ENCODE measurements at regions not wholly inside any gene's neighbourhood (a gene's known extent, or its start where the extent isn't known, plus 50 kb on each side); places are given as distances from the start of the nearest gene placed in this dataset.
"Not testable (repeated sequence)": the region's sequence is repeated elsewhere in the genome, so short reads cannot be mapped to it uniquely, and the experiment has no call there.

GRCh38 chr13:21243898-21244184 is 67.4 kb downstream of the MRPL57 start:
- H3K9me3 Mint-ChIP-seq; H3K36me3 Mint-ChIP-seq (ENCODE audit: low read depth); intact Hi-C loops (cut with micrococcal nuclease); H3K4me1 Mint-ChIP-seq (ENCODE audit: low read depth); H3K4me3 Mint-ChIP-seq; H3K27ac Mint-ChIP-seq; H3K27me3 Mint-ChIP-seq: not testable (repeated sequence)

DNA sequence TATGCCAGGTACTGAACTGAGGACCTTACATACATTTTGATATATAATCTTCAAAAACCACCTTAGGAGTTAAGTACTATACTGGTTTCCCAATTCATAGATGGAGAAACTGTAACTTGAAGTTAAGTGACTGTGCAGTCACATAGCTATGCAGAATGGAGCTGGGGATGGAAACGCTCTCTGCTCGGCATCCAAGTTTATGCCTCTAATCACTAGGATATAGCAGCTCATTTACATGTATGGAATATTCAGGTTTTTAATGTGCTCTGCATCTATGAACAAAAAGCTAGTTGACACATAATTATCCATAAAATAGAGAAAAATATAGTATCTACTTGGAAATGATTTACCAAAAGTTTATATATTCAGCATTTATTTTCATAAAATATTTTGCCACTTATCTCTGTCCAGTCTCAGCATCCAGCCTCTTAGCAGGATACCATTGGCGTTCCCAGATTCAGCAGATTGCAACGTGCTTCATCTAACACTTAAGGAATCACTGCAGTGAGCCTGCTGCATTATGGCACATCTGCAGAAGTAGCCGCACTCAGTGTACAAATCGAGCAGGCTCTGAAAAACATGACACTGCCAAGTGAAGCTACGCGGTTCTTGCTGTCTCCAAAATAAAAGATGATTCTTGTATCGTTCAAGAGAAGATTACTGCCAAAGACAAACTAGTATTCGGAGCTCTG is 70.4 kb downstream of the MRPL57 start:
- H3K4me3 Mint-ChIP-seq, result no peak overlapping the region
- intact Hi-C loops (cut with micrococcal nuclease), result no loop called here
- H3K36me3 Mint-ChIP-seq (ENCODE audit: low read depth), result no peaks in the 10 kb centered on the region
- H3K27me3 Mint-ChIP-seq, result no peaks in the 10 kb centered on the region
- H3K4me1 Mint-ChIP-seq (ENCODE audit: low read depth), result no peaks in the 10 kb centered on the region
- no peaks in the 10 kb centered on the region for H3K9me3 Mint-ChIP-seq
- no peak overlapping the region for H3K27ac Mint-ChIP-seq

- H3K4me3 Mint-ChIP-seq, result no peak overlapping the region
- no peaks in the 10 kb centered on the region for H3K36me3 Mint-ChIP-seq (ENCODE audit: low read depth)
- no peak overlapping the region for H3K27ac Mint-ChIP-seq
- intact Hi-C loops (cut with micrococcal nuclease), result no loop called here
- no peaks in the 10 kb centered on the region for H3K27me3 Mint-ChIP-seq
- no peaks in the 10 kb centered on the region for H3K4me1 Mint-ChIP-seq (ENCODE audit: low read depth)
- no peaks in the 10 kb centered on the region for H3K9me3 Mint-ChIP-seq
Measured at GRCh38 chr13:21256351-21256761, 79.9 kb downstream of the MRPL57 start.

DNA sequence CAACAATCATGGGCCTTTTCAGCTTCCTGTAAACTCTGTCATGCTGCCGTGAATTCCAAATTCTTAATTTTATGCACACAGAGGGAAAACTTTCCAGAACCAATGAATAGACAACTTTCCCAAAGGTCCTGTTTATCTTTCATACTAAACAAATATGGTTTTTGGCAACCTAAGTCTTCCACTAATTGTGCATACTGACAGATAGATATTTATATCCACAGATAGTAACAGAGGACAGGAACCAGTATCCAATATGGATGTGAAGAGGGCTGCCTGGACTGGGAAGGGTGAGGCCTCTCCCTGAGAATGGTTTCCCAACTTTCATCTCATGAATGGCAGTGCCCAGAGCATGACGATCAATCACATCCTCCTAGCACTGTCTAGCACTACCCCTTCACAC is 80.4 kb downstream of the MRPL57 start:
- Mint-ChIP-seq H3K27me3 (no peaks in the 10 kb centered on the region), H3K4me1 (ENCODE audit: low read depth) (no peaks in the 10 kb centered on the region), H3K4me3 (no peak overlapping the region), H3K36me3 (ENCODE audit: low read depth) (no peaks in the 10 kb centered on the region), H3K27ac (no peak overlapping the region), H3K9me3 (no peaks in the 10 kb centered on the region)
- intact Hi-C loops (cut with micrococcal nuclease), result no loop called here

DNA sequence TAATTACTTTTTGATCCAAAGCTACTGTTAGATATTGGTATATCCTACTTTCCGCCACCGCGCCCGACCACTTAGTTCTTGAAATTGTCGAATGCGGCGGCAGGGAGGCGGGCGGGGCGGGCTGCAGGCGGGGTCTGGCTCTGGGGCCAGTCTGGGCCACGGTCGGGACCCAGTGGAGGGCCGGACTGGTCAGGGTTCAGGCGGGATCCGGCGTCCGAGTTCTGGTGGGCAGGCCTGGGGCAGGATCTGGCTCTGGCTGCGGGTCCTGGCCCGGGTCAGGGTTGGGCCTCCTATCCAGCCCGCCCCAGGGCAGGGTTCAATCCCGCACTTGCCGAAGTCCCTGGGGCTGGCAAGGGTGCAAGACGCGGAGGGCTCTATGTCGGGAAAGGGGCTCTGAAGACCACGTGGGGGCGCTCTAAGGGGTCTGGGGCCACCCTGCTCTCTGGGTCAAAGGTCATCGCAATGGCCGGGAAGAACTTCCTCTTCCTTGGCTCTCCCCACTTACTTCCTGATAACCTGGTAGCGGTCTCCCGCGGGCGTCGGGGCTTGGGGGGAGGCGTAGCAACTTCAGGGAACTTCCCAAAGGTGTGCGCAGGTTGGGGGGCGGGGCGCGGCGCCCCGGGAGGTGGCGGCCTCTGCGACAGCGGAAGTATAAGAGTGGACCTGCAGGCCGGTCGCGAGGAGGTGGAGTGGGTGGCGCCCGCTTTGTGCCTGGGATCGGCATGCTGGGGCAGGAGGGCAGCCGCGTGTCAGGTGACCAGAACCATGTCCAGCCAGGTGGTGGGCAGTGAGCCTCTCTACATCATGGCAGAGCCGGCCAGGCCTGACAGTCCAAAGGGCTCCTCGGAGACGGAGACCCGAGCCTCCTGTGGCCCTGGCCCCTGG is 83.4 kb downstream of the MRPL57 start:
- Mint-ChIP-seq H3K9me3 (no peaks in the 10 kb centered on the region), H3K4me3 (no peak overlapping the region), H3K27me3 (no peaks in the 10 kb centered on the region), H3K36me3 (ENCODE audit: low read depth) (no peaks in the 10 kb centered on the region), H3K27ac (no peak overlapping the region), H3K4me1 (ENCODE audit: low read depth) (no peaks in the 10 kb centered on the region)
- intact Hi-C loops (cut with micrococcal nuclease), result no loop called here

DNA sequence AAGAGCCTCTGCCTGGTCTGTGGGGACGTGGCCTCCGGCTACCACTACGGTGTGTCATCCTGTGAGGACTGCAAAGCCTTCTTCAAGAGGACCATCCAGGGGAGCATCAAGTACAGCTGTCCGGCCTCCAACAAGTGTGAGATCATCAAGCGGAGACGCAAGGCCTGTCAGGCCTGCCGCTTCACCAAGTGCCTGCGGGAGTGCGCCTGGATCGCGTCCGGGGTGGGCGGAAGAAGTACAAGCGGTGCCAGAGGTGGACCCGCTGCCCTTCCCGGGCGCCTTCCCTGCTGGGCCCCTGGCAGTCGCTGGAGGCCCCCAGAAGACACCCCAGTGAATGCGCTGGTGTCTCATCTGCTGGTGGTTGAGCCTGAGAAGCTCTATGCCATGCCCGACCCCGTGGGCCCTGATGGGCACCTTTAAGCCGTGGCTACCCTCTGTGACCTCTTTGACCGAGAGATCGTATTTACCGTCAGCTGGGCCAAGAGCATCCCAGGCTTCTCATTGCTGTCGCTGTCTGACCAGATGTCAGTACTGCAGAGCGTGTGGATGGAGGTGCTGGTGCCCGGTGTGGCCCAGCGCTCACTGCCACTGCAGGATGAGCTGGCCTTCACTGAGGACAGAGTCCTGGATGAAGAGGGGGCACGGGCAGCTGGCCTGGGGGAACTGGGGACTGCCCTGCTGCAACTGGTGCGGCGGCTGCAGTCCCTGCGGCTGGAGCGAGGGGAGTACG is 84.3 kb downstream of the MRPL57 start:
- H3K9me3 Mint-ChIP-seq; H3K4me1 Mint-ChIP-seq (ENCODE audit: low read depth); intact Hi-C loops (cut with micrococcal nuclease); H3K36me3 Mint-ChIP-seq (ENCODE audit: low read depth); H3K4me3 Mint-ChIP-seq; H3K27me3 Mint-ChIP-seq; H3K27ac Mint-ChIP-seq: not testable (repeated sequence)

DNA sequence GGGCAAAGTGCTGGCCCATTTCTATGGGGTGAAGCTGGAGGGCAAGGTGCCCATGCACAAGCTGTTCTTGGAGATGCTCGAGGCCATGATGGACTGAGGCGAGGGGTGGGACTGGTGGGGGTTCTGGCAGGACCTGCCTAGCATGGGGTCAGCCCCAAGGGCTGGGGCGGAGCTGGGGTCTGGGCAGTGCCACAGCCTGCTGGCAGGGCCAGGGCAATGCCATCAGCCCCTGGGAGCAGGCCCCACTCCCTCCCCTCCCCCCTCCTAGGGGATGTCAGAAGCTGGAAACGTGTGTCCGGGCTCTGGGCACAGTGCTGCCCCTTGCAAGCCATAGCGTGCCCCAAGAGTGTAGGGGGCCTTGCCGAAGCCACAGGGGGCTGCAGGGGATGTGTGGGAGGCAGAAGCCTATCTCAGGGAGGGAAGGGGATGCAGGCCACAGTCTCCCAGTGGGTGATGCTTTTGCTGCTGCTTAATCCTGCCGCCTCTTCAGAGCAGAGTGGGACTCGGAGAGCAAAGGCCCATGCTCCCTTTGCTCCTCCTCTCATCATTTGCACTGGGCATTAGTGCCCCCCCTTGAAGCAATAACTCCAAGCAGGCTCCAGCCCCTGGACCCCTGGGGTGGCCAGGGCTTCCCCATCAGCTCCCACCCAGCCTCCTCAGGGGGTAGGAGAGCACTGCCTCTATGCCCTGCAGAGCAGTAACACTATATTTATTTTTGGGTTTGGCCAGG is 85.2 kb downstream of the MRPL57 start:
- H3K4me3 Mint-ChIP-seq; H3K9me3 Mint-ChIP-seq; H3K27me3 Mint-ChIP-seq; H3K27ac Mint-ChIP-seq; H3K36me3 Mint-ChIP-seq (ENCODE audit: low read depth); H3K4me1 Mint-ChIP-seq (ENCODE audit: low read depth); intact Hi-C loops (cut with micrococcal nuclease): not testable (repeated sequence)

GRCh38 chr13:21263909-21264308 is 87.5 kb downstream of the MRPL57 start:
- not testable (repeated sequence) for H3K4me3 Mint-ChIP-seq; H3K36me3 Mint-ChIP-seq (ENCODE audit: low read depth); H3K27me3 Mint-ChIP-seq

GRCh38 chr13:21268485-21268884 is 92.0 kb downstream of the MRPL57 start:
- H3K4me3 Mint-ChIP-seq; H3K27ac Mint-ChIP-seq; H3K9me3 Mint-ChIP-seq; H3K36me3 Mint-ChIP-seq (ENCODE audit: low read depth); intact Hi-C loops (cut with micrococcal nuclease); H3K27me3 Mint-ChIP-seq; H3K4me1 Mint-ChIP-seq (ENCODE audit: low read depth): not testable (repeated sequence)

More at GRCh38 chr13:21263909-21264308, 87.5 kb downstream of the MRPL57 start:
- H3K9me3 Mint-ChIP-seq; intact Hi-C loops (cut with micrococcal nuclease); H3K27ac Mint-ChIP-seq; H3K4me1 Mint-ChIP-seq (ENCODE audit: low read depth): not testable (repeated sequence)

DNA sequence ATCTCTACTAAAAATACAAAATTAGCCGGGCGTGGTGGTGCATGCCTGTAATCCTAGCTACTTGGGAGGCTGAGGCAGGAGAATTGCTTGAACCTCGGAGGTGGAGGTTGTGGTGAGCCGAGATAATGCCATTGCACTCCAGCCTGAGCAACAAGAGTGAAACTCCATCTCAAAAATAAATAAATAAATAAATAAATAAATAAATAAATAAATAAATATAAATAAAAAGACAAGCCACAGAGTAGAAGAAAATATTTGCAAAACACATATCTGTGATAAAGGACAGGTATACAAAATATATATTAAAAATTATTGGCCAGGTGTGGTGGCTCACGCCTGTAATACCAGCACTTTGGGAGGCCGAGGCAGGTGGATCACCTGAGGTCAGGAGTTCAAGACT is 96.0 kb downstream of the MRPL57 start:
- H3K4me3 Mint-ChIP-seq; H3K27ac Mint-ChIP-seq; H3K4me1 Mint-ChIP-seq (ENCODE audit: low read depth); H3K36me3 Mint-ChIP-seq (ENCODE audit: low read depth); H3K9me3 Mint-ChIP-seq; H3K27me3 Mint-ChIP-seq; intact Hi-C loops (cut with micrococcal nuclease): not testable (repeated sequence)

DNA sequence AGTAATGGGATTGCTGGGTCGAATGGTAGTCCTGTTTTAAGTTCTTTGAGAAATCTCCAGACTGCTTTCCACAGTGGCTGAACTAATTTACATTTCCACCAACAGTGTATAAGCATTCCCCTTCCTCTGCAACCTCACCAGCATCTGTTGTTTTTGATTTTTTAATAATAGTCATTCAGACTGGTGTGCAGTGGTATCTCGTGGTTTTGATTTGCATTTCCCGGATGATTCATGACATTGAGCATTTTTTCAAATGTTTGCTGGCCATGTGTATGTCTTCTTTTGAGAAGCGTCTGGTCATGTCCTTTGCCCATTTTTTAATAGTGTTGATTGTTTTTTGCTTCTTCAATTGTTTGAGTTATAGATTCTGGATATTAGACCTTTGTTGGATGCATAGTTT is 98.0 kb downstream of the MRPL57 start:
- H3K4me3 Mint-ChIP-seq; H3K27me3 Mint-ChIP-seq; H3K36me3 Mint-ChIP-seq (ENCODE audit: low read depth); H3K9me3 Mint-ChIP-seq; H3K27ac Mint-ChIP-seq; intact Hi-C loops (cut with micrococcal nuclease); H3K4me1 Mint-ChIP-seq (ENCODE audit: low read depth): not testable (repeated sequence)

GRCh38 chr13:21282065-21282464 is 105.6 kb downstream of the MRPL57 start:
- Mint-ChIP-seq H3K9me3 (no peaks in the 10 kb centered on the region), H3K4me3 (no peak overlapping the region), H3K4me1 (ENCODE audit: low read depth) (no peaks in the 10 kb centered on the region), H3K27me3 (no peaks in the 10 kb centered on the region), H3K27ac (no peak overlapping the region), H3K36me3 (ENCODE audit: low read depth) (no peaks in the 10 kb centered on the region)
- intact Hi-C loops (cut with micrococcal nuclease), result no loop called here

DNA sequence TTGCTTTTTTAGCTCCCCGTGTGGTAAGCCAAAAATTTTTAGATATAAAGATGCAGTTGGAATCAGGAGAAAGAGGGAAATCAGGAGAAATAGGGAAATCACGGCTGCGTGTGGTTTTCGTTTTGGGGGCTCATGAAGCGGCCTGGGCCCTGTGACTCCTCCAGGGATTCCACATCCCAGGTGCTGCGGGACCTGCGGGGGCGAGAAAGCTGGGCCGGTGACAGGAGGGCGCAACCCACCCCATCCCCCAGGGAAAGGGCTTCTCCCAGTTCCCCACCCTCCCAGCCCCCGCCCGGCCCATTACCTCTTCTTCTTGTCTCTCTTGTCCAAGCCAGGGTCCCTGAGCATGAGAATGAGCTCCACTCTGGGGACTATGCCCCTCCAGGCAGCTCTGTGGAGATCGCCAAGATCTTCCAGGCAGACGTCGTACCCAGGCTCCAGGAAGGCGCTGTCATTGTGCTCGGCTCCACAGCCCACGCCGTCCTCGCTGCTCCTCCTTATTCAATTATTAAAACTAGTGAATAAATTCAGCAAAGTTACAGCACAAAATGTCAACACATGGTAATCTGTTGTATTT is 111.0 kb downstream of the MRPL57 start:
- H3K27me3 Mint-ChIP-seq, result no peaks in the 10 kb centered on the region
- no peaks in the 10 kb centered on the region for H3K4me1 Mint-ChIP-seq (ENCODE audit: low read depth)
- no peak overlapping the region for H3K4me3 Mint-ChIP-seq
- no peak overlapping the region for H3K27ac Mint-ChIP-seq
- no peaks in the 10 kb centered on the region for H3K9me3 Mint-ChIP-seq
- intact Hi-C loops (cut with micrococcal nuclease), result no loop called here
- H3K36me3 Mint-ChIP-seq (ENCODE audit: low read depth), result no peaks in the 10 kb centered on the region

DNA sequence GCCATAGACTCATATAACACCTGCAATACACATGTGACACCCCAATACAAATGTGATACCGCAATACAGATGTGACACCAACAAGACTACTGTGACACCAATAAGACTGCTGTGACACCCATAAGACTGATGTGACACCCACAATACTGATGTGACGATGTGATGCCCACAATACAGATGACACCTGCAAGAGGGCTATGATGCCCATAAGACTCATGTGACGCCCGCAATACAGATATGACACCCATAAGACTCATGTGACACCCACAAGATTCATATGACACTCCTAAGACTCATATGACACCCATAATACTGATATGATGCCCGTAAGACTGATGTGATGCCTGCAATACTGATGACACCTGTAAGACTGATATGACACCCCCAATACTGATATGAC is 113.0 kb downstream of the MRPL57 start:
- H3K36me3 Mint-ChIP-seq (ENCODE audit: low read depth), result no peaks in the 10 kb centered on the region
- no peak overlapping the region for H3K4me3 Mint-ChIP-seq
- no peaks in the 10 kb centered on the region for H3K27me3 Mint-ChIP-seq
- H3K9me3 Mint-ChIP-seq, result no peaks in the 10 kb centered on the region
- H3K4me1 Mint-ChIP-seq (ENCODE audit: low read depth), result no peaks in the 10 kb centered on the region
- H3K27ac Mint-ChIP-seq, result no peak overlapping the region
- intact Hi-C loops (cut with micrococcal nuclease), result no loop called here
